ENCODE measurements at regions not wholly inside any gene's neighbourhood (a gene's known extent, or its start where the extent isn't known, plus 50 kb on each side); places are given as distances from the start of the nearest gene placed in this dataset.

DNA sequence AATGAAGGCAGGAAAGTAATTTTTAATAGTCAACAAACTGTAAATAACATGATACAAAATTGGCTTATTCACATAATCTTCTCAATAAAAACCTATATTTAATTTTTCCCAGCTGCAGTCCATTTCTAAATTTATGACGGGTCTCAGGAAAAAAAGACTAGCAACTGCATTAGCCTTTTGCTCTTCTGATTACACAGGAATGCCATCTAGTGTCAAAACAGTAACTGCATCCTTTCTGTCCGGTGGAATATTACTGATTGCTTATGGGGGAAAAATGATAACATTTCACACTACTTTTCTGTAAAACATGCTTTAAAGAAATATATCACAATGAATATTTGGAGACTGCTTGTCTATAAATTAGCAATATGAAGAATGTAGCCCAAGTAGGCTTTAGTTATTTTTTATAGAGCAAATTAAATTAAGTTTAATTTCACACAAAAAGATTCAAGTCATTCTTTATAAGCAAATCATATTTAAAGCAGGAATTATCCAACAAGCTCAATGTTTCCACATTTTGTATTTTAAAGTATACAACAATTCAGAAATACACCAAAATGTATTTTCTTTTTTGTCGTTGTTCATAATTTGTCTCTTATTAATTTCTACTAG is 534.7 kb downstream of the CDH10 start:
- TF ChIP-seq, protein P1, sequence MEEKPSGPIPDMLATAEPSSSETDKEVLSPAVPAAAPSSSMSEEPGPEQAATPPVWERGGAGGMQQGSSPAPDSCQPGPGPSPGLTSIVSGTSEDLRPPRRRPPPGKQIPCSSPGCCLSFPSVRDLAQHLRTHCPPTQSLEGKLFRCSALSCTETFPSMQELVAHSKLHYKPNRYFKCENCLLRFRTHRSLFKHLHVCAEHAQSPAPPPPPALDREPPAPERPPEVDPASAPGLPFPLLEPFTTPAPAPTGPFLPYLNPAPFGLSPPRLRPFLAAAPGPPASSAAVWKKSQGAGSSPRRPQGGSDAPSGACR (CRISPR knock-in tag; IDR thresholded peaks at IDR 0.05): no peak
- TF ChIP-seq TCF12 (IDR thresholded peaks at IDR 0.05): no peak
- TF ChIP-seq TCF12 (CRISPR knock-in tag; IDR thresholded peaks at IDR 0.05): no peak
- TF ChIP-seq, protein P2, sequence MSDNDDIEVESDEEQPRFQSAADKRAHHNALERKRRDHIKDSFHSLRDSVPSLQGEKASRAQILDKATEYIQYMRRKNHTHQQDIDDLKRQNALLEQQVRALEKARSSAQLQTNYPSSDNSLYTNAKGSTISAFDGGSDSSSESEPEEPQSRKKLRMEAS (IDR thresholded peaks at IDR 0.05): no peak
- no peak for TF ChIP-seq GABPA (IDR thresholded peaks at IDR 0.05; ENCODE audit: low read depth, low read length)
- no peak for TF ChIP-seq GABPA (CRISPR knock-in tag; IDR thresholded peaks at IDR 0.05; ENCODE audit: low read depth)
- TF ChIP-seq ZNF460 (CRISPR knock-in tag; IDR thresholded peaks at IDR 0.05; ENCODE audit: borderline replicate concordance): no peak
- TF ChIP-seq POGZ (CRISPR knock-in tag; IDR thresholded peaks at IDR 0.05): no peak
- no peak for TF ChIP-seq MAZ (IDR thresholded peaks at IDR 0.05; ENCODE audit: borderline replicate concordance, low read depth, low read length)
- TF ChIP-seq MAZ (CRISPR knock-in tag; IDR thresholded peaks at IDR 0.05; ENCODE audit: low read depth): no peak
- TF ChIP-seq PAWR (CRISPR knock-in tag; IDR thresholded peaks at IDR 0.05; ENCODE audit: borderline replicate concordance): no peak
- TF ChIP-seq, protein P3, sequence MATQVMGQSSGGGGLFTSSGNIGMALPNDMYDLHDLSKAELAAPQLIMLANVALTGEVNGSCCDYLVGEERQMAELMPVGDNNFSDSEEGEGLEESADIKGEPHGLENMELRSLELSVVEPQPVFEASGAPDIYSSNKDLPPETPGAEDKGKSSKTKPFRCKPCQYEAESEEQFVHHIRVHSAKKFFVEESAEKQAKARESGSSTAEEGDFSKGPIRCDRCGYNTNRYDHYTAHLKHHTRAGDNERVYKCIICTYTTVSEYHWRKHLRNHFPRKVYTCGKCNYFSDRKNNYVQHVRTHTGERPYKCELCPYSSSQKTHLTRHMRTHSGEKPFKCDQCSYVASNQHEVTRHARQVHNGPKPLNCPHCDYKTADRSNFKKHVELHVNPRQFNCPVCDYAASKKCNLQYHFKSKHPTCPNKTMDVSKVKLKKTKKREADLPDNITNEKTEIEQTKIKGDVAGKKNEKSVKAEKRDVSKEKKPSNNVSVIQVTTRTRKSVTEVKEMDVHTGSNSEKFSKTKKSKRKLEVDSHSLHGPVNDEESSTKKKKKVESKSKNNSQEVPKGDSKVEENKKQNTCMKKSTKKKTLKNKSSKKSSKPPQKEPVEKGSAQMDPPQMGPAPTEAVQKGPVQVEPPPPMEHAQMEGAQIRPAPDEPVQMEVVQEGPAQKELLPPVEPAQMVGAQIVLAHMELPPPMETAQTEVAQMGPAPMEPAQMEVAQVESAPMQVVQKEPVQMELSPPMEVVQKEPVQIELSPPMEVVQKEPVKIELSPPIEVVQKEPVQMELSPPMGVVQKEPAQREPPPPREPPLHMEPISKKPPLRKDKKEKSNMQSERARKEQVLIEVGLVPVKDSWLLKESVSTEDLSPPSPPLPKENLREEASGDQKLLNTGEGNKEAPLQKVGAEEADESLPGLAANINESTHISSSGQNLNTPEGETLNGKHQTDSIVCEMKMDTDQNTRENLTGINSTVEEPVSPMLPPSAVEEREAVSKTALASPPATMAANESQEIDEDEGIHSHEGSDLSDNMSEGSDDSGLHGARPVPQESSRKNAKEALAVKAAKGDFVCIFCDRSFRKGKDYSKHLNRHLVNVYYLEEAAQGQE (IDR thresholded peaks at IDR 0.05; ENCODE audit: borderline replicate concordance in 1 of 2, low read depth in 1 of 2, low read length in 2 of 2): no peak
- no peak for TF ChIP-seq ZC3H4 (CRISPR knock-in tag; IDR thresholded peaks at IDR 0.05; ENCODE audit: borderline replicate concordance)
- TF ChIP-seq, protein P4, sequence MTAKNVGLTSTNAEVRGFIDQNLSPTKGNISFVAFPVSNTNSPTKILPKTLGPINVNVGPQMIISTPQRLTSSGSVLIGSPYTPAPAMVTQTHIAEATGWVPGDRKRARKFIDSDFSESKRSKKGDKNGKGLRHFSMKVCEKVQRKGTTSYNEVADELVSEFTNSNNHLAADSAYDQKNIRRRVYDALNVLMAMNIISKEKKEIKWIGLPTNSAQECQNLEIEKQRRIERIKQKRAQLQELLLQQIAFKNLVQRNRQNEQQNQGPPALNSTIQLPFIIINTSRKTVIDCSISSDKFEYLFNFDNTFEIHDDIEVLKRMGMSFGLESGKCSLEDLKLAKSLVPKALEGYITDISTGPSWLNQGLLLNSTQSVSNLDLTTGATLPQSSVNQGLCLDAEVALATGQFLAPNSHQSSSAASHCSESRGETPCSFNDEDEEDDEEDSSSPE (CRISPR knock-in tag; IDR thresholded peaks at IDR 0.05): no peak

Measured in HepG2 (cell line).